B cell (primary cell): ENCODE measurements at regions not wholly inside any gene's neighbourhood (a gene's known extent, or its start where the extent isn't known, plus 50 kb on each side); places are given as distances from the start of the nearest gene placed in this dataset.

Experiments used
- ATAC-seq: fragments of 200-7000 bp; cut with Tn5 transposase; one replicate; pipeline ENCODE4 v1.10.0; 2021; ENCODE audit warnings: low read depth, mild to moderate bottlenecking, moderate number of reproducible peaks, moderate library complexity
- CTCF ChIA-PET: fragments of 350-600 bp; sonication (Branson Sonifier 250); formaldehyde crosslinking; loops from one replicate; lab custom pipeline; 2021; ENCODE audit warnings: antibody characterized with exemption, inconsistent platforms; lab: Charles Lee
- POLR2A ChIA-PET: fragments of 350-600 bp; sonication (Branson Sonifier 250); formaldehyde crosslinking; loops from one replicate; lab custom pipeline; 2021; ENCODE audit warnings: antibody characterized with exemption; lab: Charles Lee
- DNase-seq: peaks from one replicate; pipeline ENCODE4 v3.0.0; 2013
- H2AFZ ChIP-seq: 2 replicates; pipeline ENCODE4 v1.6.1; 2012; ENCODE audit warnings: mild to moderate bottlenecking, low read depth, low read length; ENCODE audit not compliant: insufficient read depth, poor library complexity, severe bottlenecking
- H3K27ac ChIP-seq, 2 donors: 1 replicate in 1 of 2; 2 replicates in 1 of 2; pipeline ENCODE4 v1.5.1; 2012 to 2013; ENCODE audit warnings: low read length in 2 of 2, mild to moderate bottlenecking in 2 of 2, moderate library complexity in 1 of 2
- H3K27me3 ChIP-seq, 4 experiments: fragments of 200-600 bp in 1 of 4; sonication (generic) in 1 of 4; replicated peaks in 1 of 4; 1 replicate in 2 of 4; 2 replicates in 2 of 4; pipeline versions ENCODE4 v1.6.1 to v1.7.0; 2013 to 2016; ENCODE audit warnings: low read length in 3 of 4, mild to moderate bottlenecking in 2 of 4, mixed read lengths in 1 of 4, moderate library complexity in 1 of 4; ENCODE audit not compliant: insufficient read depth in 4 of 4, control insufficient read depth in 3 of 4; ENCODE audit errors: control extremely low read depth in 1 of 4
- H3K36me3 ChIP-seq, 2 experiments: replicated peaks in 1 of 2; 1 replicate in 1 of 2; 2 replicates in 1 of 2; pipeline versions ENCODE4 v1.6.1 to v1.7.1; 2013; ENCODE audit warnings: low read length in 1 of 2; ENCODE audit not compliant: insufficient read depth in 2 of 2, control insufficient read depth in 1 of 2; ENCODE audit errors: control extremely low read depth in 1 of 2, extremely low read depth in 1 of 2
- H3K4me1 ChIP-seq, 2 donors: fragments of 200-600 bp in 1 of 2; sonication (generic) in 1 of 2; 1 replicate in 1 of 2; 2 replicates in 1 of 2; pipeline versions ENCODE4 v1.5.1 to v1.6.1; 2013 to 2017; ENCODE audit warnings: low read length in 2 of 2; ENCODE audit not compliant: control insufficient read depth in 2 of 2, insufficient read depth in 2 of 2
- H3K4me2 ChIP-seq: replicated peaks from 2 replicates; pipeline ENCODE3; 2012; ENCODE audit warnings: mild to moderate bottlenecking, low read depth, low read length; ENCODE audit not compliant: poor library complexity, severe bottlenecking
- H3K4me3 ChIP-seq, 5 experiments: fragments of 200-600 bp in 1 of 5; sonication (generic) in 1 of 5; 1 replicate in 3 of 5; 2 replicates in 2 of 5; pipeline versions ENCODE4 v1.5.1 to v1.7.0; 2011 to 2016; ENCODE audit warnings: low read length in 4 of 5, mild to moderate bottlenecking in 4 of 5, low read depth in 2 of 5, control low read depth in 1 of 5, moderate library complexity in 1 of 5; ENCODE audit not compliant: insufficient read depth in 1 of 5; ENCODE audit errors: control extremely low read depth in 1 of 5, extremely low read depth in 1 of 5
- H3K79me2 ChIP-seq: fragments of 200-600 bp; sonication (generic); one replicate; pipeline ENCODE4 v1.6.0; 2016; ENCODE audit warnings: low read length; ENCODE audit not compliant: control insufficient read depth, insufficient read depth
- H3K9ac ChIP-seq: fragments of 200-600 bp; sonication (generic); 2 replicates; pipeline ENCODE4 v1.6.1; 2017; ENCODE audit warnings: mild to moderate bottlenecking, low read length, moderate library complexity
- H3K9me3 ChIP-seq, 3 donors: one replicate each; pipeline versions ENCODE4 v1.6.1 to v1.7.1; 2013; ENCODE audit warnings: low read length in 2 of 3; ENCODE audit not compliant: control insufficient read depth in 2 of 3, insufficient read depth in 1 of 3; ENCODE audit errors: control extremely low read depth in 1 of 3
- H4K20me1 ChIP-seq: 2 replicates; pipeline ENCODE4 v1.6.0; 2012; ENCODE audit warnings: mild to moderate bottlenecking, low read length; ENCODE audit not compliant: insufficient read depth, control insufficient read depth, poor library complexity, severe bottlenecking
- H3K27ac Mint-ChIP-seq: one replicate; pipeline ENCODE4 v1.8.0; 2021; ENCODE audit warnings: mixed read lengths
- H3K27me3 Mint-ChIP-seq: one replicate; pipeline ENCODE4 v1.8.0; 2021; ENCODE audit warnings: mixed read lengths
- H3K4me1 Mint-ChIP-seq: one replicate; pipeline ENCODE4 v1.8.0; 2021; ENCODE audit warnings: mixed read lengths
- H3K4me3 Mint-ChIP-seq: one replicate; pipeline ENCODE4 v1.8.0; 2021; ENCODE audit warnings: mixed read lengths
- H3K9me3 Mint-ChIP-seq: one replicate; pipeline ENCODE4 v1.8.0; 2022; ENCODE audit warnings: mixed read lengths; ENCODE audit not compliant: insufficient read depth
- EZH2 ChIP-seq: IDR thresholded peaks from 2 replicates; pipeline ENCODE4 v1.6.1; 2012; ENCODE audit warnings: borderline replicate concordance, low read depth, mild to moderate bottlenecking, moderate library complexity, low read length; ENCODE audit not compliant: insufficient read depth, poor library complexity, severe bottlenecking
- WGBS: methylation state at CpG from one replicate; pipeline ENCODE4 v1.1.5; 2013; ENCODE audit warnings: missing lambda C conversion rate; ENCODE audit not compliant: insufficient coverage; 5-methylcytosine and 5-hydroxymethylcytosine counted together
- intact Hi-C: fragments of 100-400 bp; cut with micrococcal nuclease; formaldehyde crosslinking; loops from one replicate; pipeline ENCODE4 v1.10.0; 2022
- TF ChIP-seq, protein P1 (sequence below): fragments of 200-600 bp; IDR thresholded peaks from one replicate; pipeline ENCODE4 v1.8.0; 2022; ENCODE audit warnings: antibody characterized with exemption, mild to moderate bottlenecking

DNA sequence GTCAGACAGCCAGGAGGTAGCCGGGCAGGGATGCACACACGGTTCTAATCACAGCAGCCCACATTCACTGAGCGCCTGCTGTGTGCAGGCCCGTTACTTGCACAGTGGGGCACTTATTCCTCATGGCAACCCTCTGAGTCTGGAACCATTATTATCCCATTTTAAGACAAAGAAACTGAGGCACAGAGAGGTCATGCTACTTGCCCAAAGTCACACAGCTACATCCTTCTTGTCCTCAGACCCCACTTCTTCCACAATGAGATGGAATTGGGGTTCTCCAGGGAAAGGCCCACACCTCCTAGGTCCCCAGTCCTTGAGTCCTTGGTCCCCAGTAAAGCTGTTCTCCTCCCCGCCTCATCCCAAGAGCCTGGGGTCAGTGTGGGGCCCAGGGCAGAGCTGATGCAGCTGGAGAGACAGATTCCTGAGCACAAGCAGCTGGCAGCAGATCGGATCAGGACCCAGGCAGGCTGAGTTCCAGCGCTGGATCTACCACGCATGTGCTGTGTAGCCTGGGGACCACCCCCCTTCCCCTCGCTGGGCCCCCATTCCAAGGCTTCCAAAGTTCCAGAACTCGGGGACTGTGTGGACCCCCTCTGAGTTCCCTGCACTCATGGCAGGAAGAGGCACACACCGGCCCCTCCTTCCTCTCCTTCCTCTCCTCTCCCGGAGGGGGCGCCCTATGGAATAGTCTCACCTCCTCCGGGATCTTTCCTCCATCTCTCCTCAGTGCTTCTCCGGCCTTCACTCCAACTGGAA is 393.4 kb downstream of the MATN1 start:
- H3K4me1 Mint-ChIP-seq = no peaks in the 10 kb centered on the region
- no peak overlapping the region for H3K4me3 Mint-ChIP-seq
- H4K20me1 ChIP-seq = no peaks in the 10 kb centered on the region
- ATAC-seq (no peak), DNase-seq (no peak)
- intact Hi-C loops = no loop called here
- ChIA-PET CTCF (no interaction called here), POLR2A (no interaction called here)
- H3K9ac ChIP-seq = no peak overlapping the region
- no peak overlapping the region for H3K4me3 ChIP-seq
- no peaks in the 10 kb centered on the region for H3K79me2 ChIP-seq
- H3K27me3 ChIP-seq = no peaks in the 10 kb centered on the region
- peaks cover 8% of the 10 kb centered on the region for H3K27me3 Mint-ChIP-seq
- H3K27ac Mint-ChIP-seq = no peak overlapping the region
- H2AFZ ChIP-seq = no peak overlapping the region
- no peak overlapping the region for H3K27ac ChIP-seq
- H3K9me3 Mint-ChIP-seq = no peaks in the 10 kb centered on the region
- WGBS = 76% methylated on average over 14 of the region's 15 CpGs
- H3K4me2 ChIP-seq = no peak overlapping the region
- no peaks in the 10 kb centered on the region for H3K4me1 ChIP-seq
- no peaks in the 10 kb centered on the region for H3K36me3 ChIP-seq
- no peaks in the 10 kb centered on the region for H3K9me3 ChIP-seq
- no peak for TF ChIP-seq EZH2
- TF ChIP-seq, protein P1, sequence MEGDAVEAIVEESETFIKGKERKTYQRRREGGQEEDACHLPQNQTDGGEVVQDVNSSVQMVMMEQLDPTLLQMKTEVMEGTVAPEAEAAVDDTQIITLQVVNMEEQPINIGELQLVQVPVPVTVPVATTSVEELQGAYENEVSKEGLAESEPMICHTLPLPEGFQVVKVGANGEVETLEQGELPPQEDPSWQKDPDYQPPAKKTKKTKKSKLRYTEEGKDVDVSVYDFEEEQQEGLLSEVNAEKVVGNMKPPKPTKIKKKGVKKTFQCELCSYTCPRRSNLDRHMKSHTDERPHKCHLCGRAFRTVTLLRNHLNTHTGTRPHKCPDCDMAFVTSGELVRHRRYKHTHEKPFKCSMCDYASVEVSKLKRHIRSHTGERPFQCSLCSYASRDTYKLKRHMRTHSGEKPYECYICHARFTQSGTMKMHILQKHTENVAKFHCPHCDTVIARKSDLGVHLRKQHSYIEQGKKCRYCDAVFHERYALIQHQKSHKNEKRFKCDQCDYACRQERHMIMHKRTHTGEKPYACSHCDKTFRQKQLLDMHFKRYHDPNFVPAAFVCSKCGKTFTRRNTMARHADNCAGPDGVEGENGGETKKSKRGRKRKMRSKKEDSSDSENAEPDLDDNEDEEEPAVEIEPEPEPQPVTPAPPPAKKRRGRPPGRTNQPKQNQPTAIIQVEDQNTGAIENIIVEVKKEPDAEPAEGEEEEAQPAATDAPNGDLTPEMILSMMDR = no peak

DNA sequence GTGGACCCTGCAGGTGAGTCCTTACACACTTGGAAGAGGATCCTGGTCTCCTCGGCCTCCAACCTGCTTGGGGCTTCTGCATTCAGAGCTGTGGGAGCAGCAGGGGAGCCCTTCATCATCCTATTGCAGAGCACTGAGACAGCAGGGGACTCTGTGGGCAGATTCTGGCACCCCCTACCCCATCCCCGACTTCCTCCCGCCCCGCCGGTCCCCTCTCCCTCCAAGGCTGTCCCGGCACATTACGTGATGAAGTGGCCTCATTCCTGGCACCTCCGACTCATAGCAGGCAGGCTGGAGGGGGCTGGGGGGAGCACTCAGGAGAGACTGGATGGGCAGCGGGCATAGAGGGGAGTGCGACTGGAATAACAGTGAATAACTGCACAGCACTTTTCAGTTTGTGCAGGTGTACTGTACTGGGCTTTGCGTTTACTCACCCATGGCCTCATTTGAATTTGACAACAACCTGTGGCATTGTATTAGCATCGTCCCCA is 394.1 kb downstream of the MATN1 start:
- no peak for DNase-seq
- Histone ChIP-seq H2AFZ (no peak overlapping the region), H3K36me3 (no peaks in the 10 kb centered on the region), H4K20me1 (no peaks in the 10 kb centered on the region), H3K4me2 (no peak overlapping the region), H3K4me1 (no peaks in the 10 kb centered on the region), H3K27me3 (no peaks in the 10 kb centered on the region), H3K9ac (no peak overlapping the region), H3K4me3 (no peak overlapping the region), H3K9me3 (no peaks in the 10 kb centered on the region), H3K79me2 (no peaks in the 10 kb centered on the region), H3K27ac (no peak overlapping the region)
- intact Hi-C loops = no loop called here
- TF ChIP-seq, protein P1 = no peak
- no peak for TF ChIP-seq EZH2
- POLR2A ChIA-PET = no interaction called here
- CTCF ChIA-PET = no interaction called here
- no peak for ATAC-seq
- Mint-ChIP-seq H3K4me1 (no peaks in the 10 kb centered on the region), H3K27ac (no peak overlapping the region), H3K9me3 (no peaks in the 10 kb centered on the region), H3K27me3 (peaks cover 8% of the 10 kb centered on the region), H3K4me3 (no peak overlapping the region)
- WGBS = 87% methylated on average over 7 of the region's 12 CpGs
